Stimulated activated CD4-positive, alpha-beta T cell treated with anti-CD3 and anti-CD28 coated beads, Interleukin-4, amount 100 ng/mL, for 24 hours (primary cell): ENCODE measurements at regions not wholly inside any gene's neighbourhood (a gene's known extent, or its start where the extent isn't known, plus 50 kb on each side); places are given as distances from the start of the nearest gene placed in this dataset.
"Not testable (repeated sequence)": the region's sequence is repeated elsewhere in the genome, so short reads cannot be mapped to it uniquely, and the experiment has no call there.

Source experiments
- DNase-seq: peaks from one replicate; pipeline ENCODE4 v3.0.0-alpha.2; 2020

DNA sequence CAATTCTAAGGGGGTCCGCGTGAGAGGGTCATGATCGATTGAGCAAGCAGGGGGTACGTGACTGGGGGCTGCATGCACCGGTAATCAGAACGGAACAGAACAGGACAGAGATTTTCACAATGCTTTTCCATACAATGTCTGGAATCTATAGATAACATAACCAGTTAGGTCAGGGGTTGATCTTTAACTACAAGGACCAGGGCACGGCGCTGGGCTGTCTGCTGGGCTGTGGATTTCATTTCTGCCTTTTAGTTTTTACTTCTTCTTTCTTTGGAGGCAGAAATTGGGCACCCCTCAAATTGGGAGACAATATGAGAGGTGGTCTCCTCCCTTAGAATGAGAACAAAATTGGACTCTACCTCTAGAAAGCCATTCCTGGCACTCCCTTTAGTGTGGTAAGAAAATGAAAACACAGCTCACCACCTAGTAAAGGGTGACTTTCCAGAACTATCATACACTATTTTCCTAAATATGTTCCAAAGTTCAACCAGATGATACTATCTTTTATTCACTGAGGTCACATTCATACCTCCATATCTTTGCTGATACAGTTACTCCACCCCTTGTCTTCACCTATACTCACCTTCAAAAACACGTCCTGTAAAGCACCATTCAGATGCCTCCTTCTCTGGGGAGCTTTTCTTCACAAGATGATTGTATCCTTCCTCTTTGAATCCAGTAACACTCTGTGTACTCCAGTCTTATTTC is 1058.3 kb upstream of the SLIT2 start:
- DNase-seq = no peak

DNA sequence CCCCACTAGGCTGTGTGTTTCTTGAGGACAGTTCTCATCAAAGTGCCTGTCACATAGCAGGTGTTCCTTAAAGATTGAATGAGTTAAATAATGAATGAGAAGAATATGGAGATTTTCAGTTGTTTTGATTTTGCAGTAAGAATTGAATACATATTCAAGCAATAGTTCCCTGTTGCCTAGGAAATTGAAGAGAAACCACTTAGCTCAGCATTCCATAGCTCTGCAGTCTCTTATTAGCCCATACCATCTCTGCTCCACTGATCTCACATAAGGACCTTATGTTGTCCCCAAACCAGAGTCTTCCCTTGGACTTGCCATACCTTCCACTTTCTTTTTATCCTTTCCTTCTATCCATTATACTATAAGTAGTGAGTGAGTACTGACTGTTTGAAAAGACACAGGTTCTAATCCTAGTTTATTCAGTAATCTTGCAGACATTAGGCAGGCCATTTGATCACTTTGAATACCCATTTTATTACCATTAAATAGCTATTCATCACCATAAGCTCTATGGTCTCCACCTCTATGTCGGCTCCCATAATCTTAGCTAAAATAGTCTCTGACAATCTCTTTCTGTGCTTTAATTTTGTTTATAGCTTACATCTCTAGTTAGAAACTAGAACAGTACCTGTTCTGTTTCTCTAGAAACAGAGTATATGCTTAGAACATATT is 1059.6 kb upstream of the SLIT2 start:
- no peak for DNase-seq

DNA sequence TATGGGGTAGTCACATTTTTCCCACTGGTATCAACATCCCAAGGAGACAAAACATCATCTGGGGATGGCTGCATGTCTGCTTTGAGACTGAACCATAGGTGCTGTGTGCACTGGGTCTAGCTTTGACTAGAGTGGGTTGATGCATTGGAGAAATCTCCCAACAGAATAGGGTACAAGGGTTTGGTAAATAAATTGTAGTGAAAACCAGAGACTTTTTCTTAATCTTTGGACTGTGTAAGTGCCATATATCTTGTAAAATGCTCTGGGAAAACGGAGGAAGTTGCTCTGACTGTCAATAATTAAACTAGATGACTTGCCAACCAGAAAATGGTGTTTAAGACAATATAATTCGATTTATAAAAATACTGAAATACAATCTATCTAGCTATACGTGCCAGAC is 1064.0 kb upstream of the SLIT2 start:
- DNase-seq = no peak

GRCh38 chr4:19187096-19187495 is 1064.6 kb upstream of the SLIT2 start:
- no peak for DNase-seq

GRCh38 chr4:19181631-19182030 is 1070.1 kb upstream of the SLIT2 start:
- not testable (repeated sequence) for DNase-seq

GRCh38 chr4:19178835-19179234 is 1072.9 kb upstream of the SLIT2 start:
- DNase-seq = no peak

DNA sequence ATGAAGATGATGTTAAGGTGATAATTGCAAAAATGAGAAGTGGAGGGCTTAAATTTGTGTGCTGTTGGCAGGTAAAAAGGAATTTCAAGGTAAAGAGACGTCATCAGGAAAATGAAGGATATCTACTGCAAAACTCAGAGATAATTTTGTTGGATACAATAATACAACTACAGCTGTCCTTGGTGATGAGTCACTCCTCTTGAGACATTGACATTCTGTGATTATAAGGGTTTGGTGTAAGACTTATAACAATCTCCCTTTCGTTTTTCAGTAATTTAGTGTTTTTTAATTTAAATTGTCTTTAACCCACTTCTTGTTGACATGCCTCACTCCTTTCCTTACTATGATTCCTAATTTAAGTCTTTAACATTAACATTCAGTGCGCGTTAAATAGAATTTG is 1074.1 kb upstream of the SLIT2 start:
- no peak for DNase-seq

GRCh38 chr4:19171832-19172231 is 1079.9 kb upstream of the SLIT2 start:
- DNase-seq = no peak

DNA sequence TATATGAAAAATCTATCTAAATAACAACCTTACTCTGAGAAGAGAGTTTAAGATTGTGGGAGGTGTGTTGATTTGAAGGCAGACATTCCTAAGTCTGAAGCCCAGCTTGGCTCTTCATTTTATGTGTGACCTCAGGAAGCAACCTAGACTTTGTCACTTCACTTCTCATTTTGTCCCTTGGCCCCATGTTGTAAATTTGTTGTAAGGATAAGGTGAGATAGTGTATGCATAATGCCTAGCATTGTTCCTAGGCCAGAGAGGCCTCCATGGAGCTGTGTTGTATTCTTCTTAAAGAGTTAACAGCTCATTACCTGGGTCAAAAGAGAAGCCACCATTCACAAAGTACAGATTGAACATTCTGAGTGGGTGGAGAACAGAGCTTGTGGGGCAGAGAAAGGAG is 1084.4 kb upstream of the SLIT2 start:
- no peak for DNase-seq

DNA sequence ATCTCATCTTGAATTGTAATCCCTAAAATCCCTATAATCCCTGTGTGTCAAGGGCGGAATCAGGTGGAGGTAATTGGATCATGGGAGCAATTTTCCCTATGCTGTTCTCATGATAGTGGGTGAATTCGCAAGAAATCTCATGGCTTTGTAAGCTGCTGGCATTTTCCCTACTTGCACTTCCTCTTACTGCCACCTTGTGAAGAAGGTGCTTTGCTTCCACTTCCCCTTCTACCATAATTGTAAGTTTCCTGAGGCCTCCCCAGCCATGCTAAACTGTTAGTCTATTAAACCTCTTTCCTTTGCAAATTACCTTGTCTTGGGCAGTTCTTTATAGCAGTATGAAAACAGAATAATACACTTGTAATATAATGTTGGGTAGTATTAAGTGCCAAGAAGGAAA is 1087.4 kb upstream of the SLIT2 start:
- no peak for DNase-seq

DNA sequence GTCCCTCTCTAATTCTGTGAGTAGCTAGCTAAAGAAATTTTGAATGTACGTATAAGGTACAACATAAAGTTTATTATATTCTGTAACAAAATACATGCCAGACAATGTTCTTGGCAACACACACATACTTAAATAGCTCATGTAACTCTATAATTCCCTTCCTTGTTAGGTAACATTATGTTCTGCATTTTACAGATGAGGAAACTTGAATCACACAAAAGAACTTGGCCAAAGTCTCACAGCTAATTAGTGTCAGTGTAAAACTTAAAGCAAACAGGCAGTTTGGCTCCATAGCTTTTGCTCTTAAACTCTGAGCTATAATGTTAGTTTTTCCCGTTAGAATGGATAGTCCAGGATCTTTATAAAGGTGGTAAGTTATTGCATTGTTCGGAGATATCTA is 1091.8 kb upstream of the SLIT2 start:
- no peak for DNase-seq

DNA sequence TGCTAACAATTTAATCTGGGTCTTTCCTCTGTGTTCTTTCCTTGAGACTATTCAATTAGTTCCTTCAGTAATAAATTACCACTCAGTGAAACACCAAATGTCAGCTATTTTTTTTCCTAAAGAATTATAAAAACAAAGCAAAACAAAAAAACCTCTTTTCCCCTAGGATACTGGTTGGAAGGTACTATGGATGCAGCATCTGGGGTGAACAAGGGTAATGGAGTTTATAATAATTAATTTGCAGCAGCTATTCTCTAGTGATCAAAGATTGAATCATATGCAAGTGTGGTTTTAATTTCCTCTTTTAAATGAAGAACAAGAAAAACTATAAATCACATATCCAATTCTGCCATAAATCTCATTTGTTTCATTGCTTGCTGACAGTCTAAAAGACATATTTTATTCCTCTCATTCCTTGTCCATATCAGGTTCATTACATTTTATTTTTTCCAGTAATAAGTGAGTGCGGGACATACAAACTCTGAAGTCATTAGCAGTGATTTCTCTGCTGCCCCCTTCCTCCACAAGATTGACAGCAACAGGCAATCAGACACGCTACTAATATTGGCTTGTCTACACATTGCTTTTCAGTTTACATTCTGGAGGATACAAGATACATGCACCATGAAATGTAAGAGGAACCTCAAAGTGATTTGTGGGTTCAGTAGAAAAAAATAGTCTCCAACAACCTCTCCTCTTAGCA is 1093.4 kb upstream of the SLIT2 start:
- no peak for DNase-seq

DNA sequence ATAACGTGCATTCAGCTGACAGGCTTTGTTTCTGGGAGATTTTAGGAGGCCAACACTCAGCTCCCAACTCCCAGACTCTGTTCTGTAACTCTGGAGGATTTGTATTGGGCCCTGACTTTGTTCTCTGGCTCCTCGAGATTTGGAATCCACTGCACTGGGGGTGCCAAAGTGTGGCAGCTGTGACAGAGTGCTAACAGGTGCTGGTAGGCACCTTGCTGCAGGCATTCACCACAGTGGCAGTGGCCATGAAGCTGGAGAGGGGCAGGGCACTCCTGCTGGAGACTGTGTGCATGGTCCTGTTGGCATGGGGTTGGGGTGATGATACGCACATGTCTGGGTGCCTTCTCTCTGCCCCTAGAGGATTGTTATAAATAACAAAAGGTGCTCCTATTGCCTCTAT is 1094.9 kb upstream of the SLIT2 start:
- DNase-seq = no peak

DNA sequence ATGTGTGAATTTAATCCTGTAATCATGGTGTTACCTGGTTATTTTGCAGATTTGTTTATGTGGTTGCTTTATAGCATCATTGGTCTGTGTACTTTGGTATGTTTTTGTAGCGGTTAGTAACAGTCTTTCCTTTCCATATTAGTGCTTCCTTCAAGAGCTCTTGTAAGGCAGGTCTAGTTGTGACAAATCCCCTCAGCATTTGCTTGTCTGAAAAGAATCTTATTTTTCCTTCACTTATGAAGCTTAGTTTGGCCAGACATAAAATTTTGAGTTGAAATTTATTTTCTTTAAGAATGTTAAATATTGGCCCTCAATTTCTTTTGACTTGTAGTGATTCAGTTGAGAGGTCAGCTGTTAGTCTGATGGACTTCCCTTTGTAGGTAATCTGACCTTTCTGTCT is 1096.1 kb upstream of the SLIT2 start:
- no peak for DNase-seq

GRCh38 chr4:19154267-19154666 is 1097.4 kb upstream of the SLIT2 start:
- DNase-seq = not testable (repeated sequence)

DNA sequence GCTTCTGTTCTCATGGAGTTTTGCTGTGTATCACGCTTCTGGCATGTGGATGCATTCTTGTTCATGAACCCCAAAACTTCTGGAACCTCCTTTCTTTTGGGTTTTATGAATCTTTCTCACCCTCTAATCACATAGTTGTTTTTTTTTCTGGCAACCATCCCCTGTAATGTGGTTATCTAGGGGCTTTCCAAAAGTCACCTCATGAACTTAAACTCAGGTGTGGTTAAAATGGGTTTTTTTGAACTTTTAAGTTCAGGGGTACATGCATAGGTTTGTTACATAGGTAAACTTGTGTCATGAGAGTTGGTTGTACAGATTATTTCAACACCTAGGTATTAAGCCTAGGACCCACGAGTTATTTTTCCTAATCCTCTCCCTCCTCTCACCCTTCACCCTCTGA is 1099.4 kb upstream of the SLIT2 start:
- no peak for DNase-seq

- DNase-seq = no peak
Observed at GRCh38 chr4:19151684-19152083, 1100.0 kb upstream of the SLIT2 start.

GRCh38 chr4:19146038-19146437 is 1105.7 kb upstream of the SLIT2 start:
- DNase-seq = no peak

- DNase-seq = no peak
Observed at GRCh38 chr4:19135895-19136633, 1114.5 kb upstream of the LCORL start.

DNA sequence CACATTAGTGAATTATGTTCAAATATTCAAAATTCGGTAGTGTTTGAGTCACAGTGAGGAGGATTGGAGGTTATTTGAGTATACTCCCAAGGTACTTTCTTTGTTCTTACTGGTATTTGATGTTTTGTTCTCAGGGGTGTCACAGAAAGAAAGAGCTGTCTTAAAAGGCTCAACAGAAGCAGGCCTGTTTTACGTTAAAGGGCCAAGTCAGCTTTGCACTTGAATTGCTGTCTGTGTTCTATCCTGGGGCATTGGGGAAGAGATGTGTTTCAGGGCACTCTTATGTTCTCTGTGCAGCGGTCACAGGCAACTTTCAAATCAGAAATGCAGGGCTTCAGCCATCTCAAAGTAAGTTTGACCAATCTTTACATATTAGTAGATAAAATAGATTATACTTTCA is 1113.1 kb upstream of the LCORL start:
- no peak for DNase-seq

GRCh38 chr4:19133315-19133714 is 1111.8 kb upstream of the LCORL start:
- DNase-seq = no peak

- no peak for DNase-seq
Observed at GRCh38 chr4:19130866-19131265, 1109.3 kb upstream of the LCORL start.

DNA sequence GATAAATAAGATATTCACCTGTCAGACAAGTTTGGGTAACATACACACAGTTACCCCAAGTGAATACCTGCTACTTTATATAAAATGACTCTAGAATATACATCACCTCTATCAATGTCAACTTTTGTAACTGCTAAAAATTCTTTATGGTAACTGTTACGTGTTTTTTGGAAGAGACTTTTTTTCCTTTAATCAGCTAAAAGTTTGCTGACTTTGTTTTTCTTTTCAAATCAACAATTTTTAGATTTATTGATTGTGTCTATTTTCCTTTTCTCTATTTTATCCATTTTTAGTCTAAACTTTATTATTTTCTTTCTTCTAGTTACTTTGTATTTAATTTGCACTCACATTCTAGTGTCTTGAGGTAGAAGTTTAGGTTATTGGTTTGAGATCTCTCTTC is 1106.6 kb upstream of the LCORL start:
- DNase-seq = no peak

DNA sequence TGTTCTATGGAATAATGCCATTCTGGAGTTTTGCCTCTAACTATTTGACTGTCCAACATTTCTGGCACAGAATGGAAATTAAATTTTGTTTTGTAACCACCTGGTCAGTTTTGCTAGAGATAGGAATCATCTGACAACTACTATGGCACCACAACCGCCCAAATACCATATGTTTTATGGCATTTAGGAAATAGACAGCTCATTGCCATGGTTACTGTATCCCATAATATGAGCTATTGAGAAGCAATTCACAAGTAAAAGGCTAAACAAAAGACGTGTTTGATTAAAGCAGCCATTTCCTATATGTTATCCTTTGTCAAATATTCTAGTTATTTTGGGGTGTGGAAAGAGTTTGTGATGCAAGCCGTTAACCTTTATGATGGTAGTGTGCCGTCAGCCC is 1105.3 kb upstream of the LCORL start:
- DNase-seq = no peak
